CD14-positive monocyte (primary cell): ENCODE measurements at regions not wholly inside any gene's neighbourhood (a gene's known extent, or its start where the extent isn't known, plus 50 kb on each side); places are given as distances from the start of the nearest gene placed in this dataset.

Source experiments
- DNase-seq, 3 donors: peaks; one replicate each; pipeline ENCODE4 v3.0.0-alpha.2; 2011 to 2022
- H2AFZ ChIP-seq: 2 replicates; pipeline ENCODE4 v1.6.0; 2012; ENCODE audit warnings: mild to moderate bottlenecking, low read depth, low read length, inconsistent platforms; ENCODE audit not compliant: insufficient read depth, poor library complexity, severe bottlenecking
- H3K27ac ChIP-seq, 2 donors: 1 replicate in 1 of 2; 2 replicates in 1 of 2; pipeline ENCODE4 v1.5.1; 2012 to 2013; ENCODE audit warnings: low read length in 2 of 2, control low read depth in 1 of 2, inconsistent platforms in 1 of 2, low read depth in 1 of 2, mild to moderate bottlenecking in 1 of 2
- H3K27me3 ChIP-seq, 2 donors: one replicate each; pipeline versions ENCODE4 v1.6.0 to v1.6.1; 2011 to 2013; ENCODE audit warnings: low read length in 2 of 2; ENCODE audit not compliant: control insufficient read depth in 2 of 2, insufficient read depth in 2 of 2
- H3K36me3 ChIP-seq, 2 donors: replicated peaks in 1 of 2; 1 replicate in 1 of 2; 2 replicates in 1 of 2; pipeline versions ENCODE4 v1.5.1 to v1.6.1; 2012 to 2013; ENCODE audit warnings: low read length in 2 of 2, control low read depth in 1 of 2, inconsistent platforms in 1 of 2, mild to moderate bottlenecking in 1 of 2; ENCODE audit not compliant: insufficient read depth in 2 of 2, control insufficient read depth in 1 of 2
- H3K4me1 ChIP-seq, 2 donors: 1 replicate in 1 of 2; 2 replicates in 1 of 2; pipeline versions ENCODE4 v1.5.1 to v1.6.1; 2012 to 2013; ENCODE audit warnings: low read length in 2 of 2, control low read depth in 1 of 2, inconsistent platforms in 1 of 2, mild to moderate bottlenecking in 1 of 2, moderate library complexity in 1 of 2; ENCODE audit not compliant: insufficient read depth in 2 of 2, control insufficient read depth in 1 of 2
- H3K4me2 ChIP-seq: replicated peaks from 2 replicates; pipeline ENCODE3; 2012; ENCODE audit warnings: low read length, moderate library complexity, mild to moderate bottlenecking; ENCODE audit not compliant: poor library complexity, severe bottlenecking; ENCODE audit errors: extremely low read depth
- H3K4me3 ChIP-seq, 3 experiments: fragments of 200-600 bp in 1 of 3; sonication (generic) in 1 of 3; replicated peaks in 1 of 3; 1 replicate in 2 of 3; 2 replicates in 1 of 3; pipeline ENCODE4 v1.5.1; 2011 to 2013; ENCODE audit warnings: low read length in 3 of 3, mild to moderate bottlenecking in 3 of 3, control low read depth in 2 of 3, low read depth in 2 of 3, inconsistent platforms in 1 of 3, moderate library complexity in 1 of 3
- H3K79me2 ChIP-seq: 2 replicates; pipeline ENCODE4 v1.6.0; 2012; ENCODE audit warnings: mild to moderate bottlenecking, control low read depth, inconsistent platforms, low read length, moderate library complexity; ENCODE audit not compliant: insufficient read depth
- H3K9ac ChIP-seq: 2 replicates; pipeline ENCODE4 v1.6.0; 2017; ENCODE audit warnings: low read length, mild to moderate bottlenecking; ENCODE audit not compliant: insufficient read depth, poor library complexity, severe bottlenecking
- H3K9me3 ChIP-seq, 2 donors: replicated peaks in 1 of 2; 1 replicate in 1 of 2; 2 replicates in 1 of 2; pipeline versions ENCODE4 v1.5.1 to v1.6.1; 2012 to 2013; ENCODE audit warnings: low read length in 2 of 2, control low read depth in 1 of 2; ENCODE audit not compliant: control insufficient read depth in 1 of 2, insufficient read depth in 1 of 2
- H4K20me1 ChIP-seq: 2 replicates; pipeline ENCODE4 v1.6.0; 2012; ENCODE audit warnings: mild to moderate bottlenecking, low read length, control low read depth, moderate library complexity; ENCODE audit not compliant: insufficient read depth
- H3K27ac Mint-ChIP-seq, 7 donors: one replicate each; pipeline ENCODE4 v1.8.0; 2020; ENCODE audit warnings: mild to moderate bottlenecking in 7 of 7, mixed read lengths in 7 of 7, moderate library complexity in 6 of 7, inconsistent platforms in 2 of 7
- H3K27me3 Mint-ChIP-seq, 3 donors: one replicate each; pipeline ENCODE4 v1.8.0; 2021 to 2022; ENCODE audit warnings: low read depth in 3 of 3, mild to moderate bottlenecking in 3 of 3, mixed read lengths in 3 of 3, moderate library complexity in 3 of 3, inconsistent platforms in 1 of 3
- H3K36me3 Mint-ChIP-seq, 2 donors: one replicate each; pipeline ENCODE4 v1.8.0; 2020; ENCODE audit warnings: mixed read lengths in 2 of 2, inconsistent platforms in 1 of 2, mild to moderate bottlenecking in 1 of 2
- H3K4me1 Mint-ChIP-seq: one replicate; pipeline ENCODE4 v1.8.0; 2020; ENCODE audit warnings: mild to moderate bottlenecking, mixed read lengths
- H3K4me3 Mint-ChIP-seq, 2 donors: one replicate each; pipeline ENCODE4 v1.8.0; 2020; ENCODE audit warnings: mild to moderate bottlenecking in 2 of 2, mixed read lengths in 2 of 2, moderate library complexity in 1 of 2
- H3K9me3 Mint-ChIP-seq, 7 donors: one replicate each; pipeline ENCODE4 v1.8.0; 2020 to 2022; ENCODE audit warnings: mixed read lengths in 7 of 7, mild to moderate bottlenecking in 6 of 7, moderate library complexity in 6 of 7, inconsistent platforms in 2 of 7
- WGBS: methylation state at CpG from one replicate; pipeline ENCODE4 v1.1.5; 2013; ENCODE audit warnings: missing lambda C conversion rate; ENCODE audit not compliant: insufficient coverage; 5-methylcytosine and 5-hydroxymethylcytosine counted together
- intact Hi-C, 2 donors: fragments of 100-400 bp; cut with micrococcal nuclease; formaldehyde crosslinking; loops; one replicate each; pipeline versions ENCODE4 v1.15.0 to v1.15.1; 2023
- TF ChIP-seq, protein P1 (sequence below): fragments of 200-600 bp; IDR thresholded peaks from one replicate; pipeline ENCODE4 v1.8.0; 2022; ENCODE audit warnings: antibody characterized with exemption, mild to moderate bottlenecking

DNA sequence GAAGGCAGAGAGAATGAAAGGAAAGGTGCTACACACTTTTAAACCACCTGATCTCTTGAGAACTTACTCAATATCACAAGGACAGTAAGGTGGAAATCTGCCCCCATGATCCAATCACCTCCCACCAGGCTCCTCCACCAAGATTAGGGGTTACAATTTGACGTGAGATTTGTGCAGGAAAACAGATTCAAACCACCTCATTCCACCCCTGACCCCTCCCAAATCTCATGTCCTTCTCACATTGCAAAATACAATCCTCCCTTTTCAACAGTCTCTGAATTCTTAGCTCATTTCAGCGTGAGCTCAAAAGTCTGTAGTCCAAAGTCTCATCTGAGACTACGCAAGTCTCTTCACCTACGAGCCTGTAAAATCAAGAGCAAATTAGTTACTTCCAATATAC is 768.3 kb upstream of the COX7C start:
- peaks cover 0 to 9% (median 2%) of the 10 kb centered on the region in 7 donors for H3K9me3 Mint-ChIP-seq
- WGBS: 80% methylated on average over 4 of the region's 4 CpGs

DNA sequence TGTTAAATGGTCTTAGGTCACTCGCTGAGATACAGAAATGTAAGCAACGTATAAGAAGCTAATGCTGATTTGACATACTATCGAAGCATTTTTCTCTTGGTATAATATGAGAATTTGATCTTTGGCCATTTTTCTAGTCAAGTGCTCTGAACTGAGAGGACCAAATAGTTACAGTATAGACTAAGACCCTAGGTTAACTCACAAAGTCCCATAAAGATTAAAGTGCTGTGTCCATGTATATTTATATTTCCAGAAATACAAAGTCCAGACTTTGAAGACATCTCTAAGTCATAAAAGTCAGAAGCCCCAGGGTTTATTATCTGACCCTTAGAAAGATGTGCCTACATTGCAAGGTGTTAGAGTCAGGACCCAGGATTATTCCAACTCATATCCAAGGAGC is 752.4 kb upstream of the COX7C start:
- TF ChIP-seq, protein P1, sequence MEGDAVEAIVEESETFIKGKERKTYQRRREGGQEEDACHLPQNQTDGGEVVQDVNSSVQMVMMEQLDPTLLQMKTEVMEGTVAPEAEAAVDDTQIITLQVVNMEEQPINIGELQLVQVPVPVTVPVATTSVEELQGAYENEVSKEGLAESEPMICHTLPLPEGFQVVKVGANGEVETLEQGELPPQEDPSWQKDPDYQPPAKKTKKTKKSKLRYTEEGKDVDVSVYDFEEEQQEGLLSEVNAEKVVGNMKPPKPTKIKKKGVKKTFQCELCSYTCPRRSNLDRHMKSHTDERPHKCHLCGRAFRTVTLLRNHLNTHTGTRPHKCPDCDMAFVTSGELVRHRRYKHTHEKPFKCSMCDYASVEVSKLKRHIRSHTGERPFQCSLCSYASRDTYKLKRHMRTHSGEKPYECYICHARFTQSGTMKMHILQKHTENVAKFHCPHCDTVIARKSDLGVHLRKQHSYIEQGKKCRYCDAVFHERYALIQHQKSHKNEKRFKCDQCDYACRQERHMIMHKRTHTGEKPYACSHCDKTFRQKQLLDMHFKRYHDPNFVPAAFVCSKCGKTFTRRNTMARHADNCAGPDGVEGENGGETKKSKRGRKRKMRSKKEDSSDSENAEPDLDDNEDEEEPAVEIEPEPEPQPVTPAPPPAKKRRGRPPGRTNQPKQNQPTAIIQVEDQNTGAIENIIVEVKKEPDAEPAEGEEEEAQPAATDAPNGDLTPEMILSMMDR: no peak
- Mint-ChIP-seq H3K4me3 (no peak overlapping the region), H3K9me3 (peaks cover 0 to 8% (median 2%) of the 10 kb centered on the region in 7 donors), H3K36me3 (no peaks in the 10 kb centered on the region), H3K27me3 (no peaks in the 10 kb centered on the region), H3K27ac (no peak overlapping the region), H3K4me1 (no peaks in the 10 kb centered on the region)
- Histone ChIP-seq H3K79me2 (no peaks in the 10 kb centered on the region), H3K9me3 (no peaks in the 10 kb centered on the region), H3K4me2 (no peak overlapping the region), H2AFZ (no peak overlapping the region), H3K27ac (no peak overlapping the region), H3K4me3 (no peak overlapping the region), H3K9ac (no peak overlapping the region), H3K4me1 (no peaks in the 10 kb centered on the region), H3K27me3 (no peaks in the 10 kb centered on the region), H3K36me3 (no peaks in the 10 kb centered on the region), H4K20me1 (no peaks in the 10 kb centered on the region)
- DNase-seq: no peak
- intact Hi-C loops: no loop called here
- 88% methylated on average over 1 of the region's 3 CpGs for WGBS

More for the DNA sequence above, 768.3 kb upstream of the COX7C start:
- Mint-ChIP-seq H3K27me3 (peaks cover 0 to 2% (median 0%) of the 10 kb centered on the region in 3 donors), H3K27ac (no peak overlapping the region), H3K36me3 (no peaks in the 10 kb centered on the region), H3K4me1 (no peaks in the 10 kb centered on the region), H3K4me3 (no peak overlapping the region)
- Histone ChIP-seq H3K4me1 (no peaks in the 10 kb centered on the region), H3K79me2 (no peaks in the 10 kb centered on the region), H3K4me3 (no peak overlapping the region), H3K27me3 (no peaks in the 10 kb centered on the region), H3K9ac (no peak overlapping the region), H3K36me3 (no peaks in the 10 kb centered on the region), H3K4me2 (no peak overlapping the region), H2AFZ (no peak overlapping the region), H3K9me3 (peaks cover 4 to 10% of the 10 kb centered on the region in 2 donors), H3K27ac (no peak overlapping the region), H4K20me1 (no peaks in the 10 kb centered on the region)
- intact Hi-C loops: no loop called here
- TF ChIP-seq, protein P1: no peak
- DNase-seq: no peak
